DND-41 (cell line): ENCODE measurements at regions not wholly inside any gene's neighbourhood (a gene's known extent, or its start where the extent isn't known, plus 50 kb on each side); places are given as distances from the start of the nearest gene placed in this dataset.

Experiments used
- CTCF ChIP-seq: IDR thresholded peaks from 2 replicates; pipeline ENCODE4 v1.5.1; 2012; ENCODE audit warnings: borderline replicate concordance, low read length, moderate library complexity, mild to moderate bottlenecking; ENCODE audit not compliant: poor library complexity, severe bottlenecking; ENCODE audit errors: extremely low read depth
- EZH2 ChIP-seq: IDR thresholded peaks from 3 replicates; pipeline ENCODE4 v1.6.1; 2012; ENCODE audit warnings: borderline replicate concordance, low read depth, mild to moderate bottlenecking, moderate library complexity, low read length, inconsistent platforms; ENCODE audit not compliant: severe bottlenecking

GRCh38 chr3:73820431-73820830 is 195.7 kb upstream of the PDZRN3 start:
- TF ChIP-seq CTCF (no peak), EZH2 (no peak)
